ENCODE measurements at regions not wholly inside any gene's neighbourhood (a gene's known extent, or its start where the extent isn't known, plus 50 kb on each side); places are given as distances from the start of the nearest gene placed in this dataset.

DNA sequence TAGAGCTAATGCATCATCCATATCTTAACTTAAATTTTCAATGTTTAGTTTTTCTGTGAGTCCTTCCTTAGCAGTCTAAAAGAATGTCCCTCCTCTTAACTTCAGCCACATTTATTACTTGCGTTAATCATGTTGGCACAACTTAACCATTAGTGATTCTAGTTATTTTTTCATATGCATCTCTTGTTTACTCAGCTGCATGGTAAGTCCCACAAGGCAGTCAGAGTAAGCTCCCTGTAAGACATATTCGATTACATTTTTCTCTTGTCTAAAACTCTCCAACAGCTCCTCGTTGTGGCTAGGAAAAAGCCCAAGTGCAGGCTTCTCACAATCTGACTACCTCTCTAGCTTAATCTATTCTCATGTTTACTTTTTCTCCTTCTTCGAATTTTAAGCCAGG, 2045.3 kb upstream of the PIK3C3 start:
- DNase-seq (ENCODE audit: low read depth), result peak; percentile 36
- no peak for FAIRE-seq
- Histone ChIP-seq H3K36me3 (ENCODE audit: control insufficient read depth, insufficient read depth, low read length) (no peaks in the 10 kb centered on the region), H3K27me3 (ENCODE audit: control insufficient read depth, insufficient read depth, low read length) (no peaks in the 10 kb centered on the region), H3K4me3 (ENCODE audit: low read depth, low read length) (no peak overlapping the region)
- TF ChIP-seq, protein P1, sequence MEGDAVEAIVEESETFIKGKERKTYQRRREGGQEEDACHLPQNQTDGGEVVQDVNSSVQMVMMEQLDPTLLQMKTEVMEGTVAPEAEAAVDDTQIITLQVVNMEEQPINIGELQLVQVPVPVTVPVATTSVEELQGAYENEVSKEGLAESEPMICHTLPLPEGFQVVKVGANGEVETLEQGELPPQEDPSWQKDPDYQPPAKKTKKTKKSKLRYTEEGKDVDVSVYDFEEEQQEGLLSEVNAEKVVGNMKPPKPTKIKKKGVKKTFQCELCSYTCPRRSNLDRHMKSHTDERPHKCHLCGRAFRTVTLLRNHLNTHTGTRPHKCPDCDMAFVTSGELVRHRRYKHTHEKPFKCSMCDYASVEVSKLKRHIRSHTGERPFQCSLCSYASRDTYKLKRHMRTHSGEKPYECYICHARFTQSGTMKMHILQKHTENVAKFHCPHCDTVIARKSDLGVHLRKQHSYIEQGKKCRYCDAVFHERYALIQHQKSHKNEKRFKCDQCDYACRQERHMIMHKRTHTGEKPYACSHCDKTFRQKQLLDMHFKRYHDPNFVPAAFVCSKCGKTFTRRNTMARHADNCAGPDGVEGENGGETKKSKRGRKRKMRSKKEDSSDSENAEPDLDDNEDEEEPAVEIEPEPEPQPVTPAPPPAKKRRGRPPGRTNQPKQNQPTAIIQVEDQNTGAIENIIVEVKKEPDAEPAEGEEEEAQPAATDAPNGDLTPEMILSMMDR (IDR thresholded peaks at IDR 0.05; ENCODE audit: insufficient read depth, low read length, severe bottlenecking), result no peak

DNA sequence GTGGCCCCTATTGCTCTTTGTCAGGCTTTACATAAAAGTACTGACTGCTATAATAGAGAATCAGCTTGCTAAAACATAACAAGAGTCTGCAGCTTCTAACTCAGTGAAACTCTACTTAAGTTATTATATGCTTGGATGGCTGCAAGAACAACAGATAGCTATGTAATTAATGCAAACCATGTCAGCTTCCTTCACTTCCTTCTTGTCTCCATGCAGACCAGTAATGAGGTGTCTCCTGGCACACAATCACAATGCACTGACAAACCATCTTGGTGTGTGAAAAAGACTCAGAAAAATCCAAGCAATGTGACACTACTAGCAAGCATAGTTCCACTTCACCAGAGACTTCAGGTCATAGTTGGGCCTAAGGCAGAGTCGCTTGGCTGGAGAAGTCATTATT, 2068.9 kb upstream of the PIK3C3 start:
- no peaks in the 10 kb centered on the region for H3K27me3 ChIP-seq (ENCODE audit: control insufficient read depth, insufficient read depth, low read length)
- FAIRE-seq (no peak), DNase-seq (ENCODE audit: low read depth) (no peak)
- TF ChIP-seq, protein P1 (IDR thresholded peaks at IDR 0.05; ENCODE audit: insufficient read depth, low read length, severe bottlenecking), result no peak
- no peaks in the 10 kb centered on the region for H3K36me3 ChIP-seq (ENCODE audit: control insufficient read depth, insufficient read depth, low read length)
- H3K4me3 ChIP-seq (ENCODE audit: low read depth, low read length), result no peak overlapping the region

DNA sequence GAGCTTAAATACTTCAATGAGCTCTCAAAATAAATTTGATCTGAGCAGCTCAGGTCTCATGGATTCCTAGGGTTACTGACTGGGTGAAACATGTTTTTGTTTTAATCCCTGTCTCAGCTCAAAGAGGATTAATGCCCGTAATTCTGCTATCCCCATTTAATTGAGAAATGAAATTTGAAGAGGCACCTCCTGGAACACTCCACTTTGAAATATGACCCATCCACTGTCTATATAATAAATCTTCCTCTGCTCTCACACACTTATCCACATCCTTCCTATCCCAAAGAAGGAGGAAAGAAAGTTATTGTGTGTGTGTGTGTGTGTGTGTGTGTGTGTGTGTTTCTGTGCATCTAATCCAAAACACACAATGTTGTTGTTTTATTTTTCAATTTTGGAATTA, 2082.4 kb upstream of the PIK3C3 start:
- FAIRE-seq, result no peak
- TF ChIP-seq, protein P1 (IDR thresholded peaks at IDR 0.05; ENCODE audit: insufficient read depth, low read length, severe bottlenecking), result no peak
- Histone ChIP-seq H3K27me3 (ENCODE audit: control insufficient read depth, insufficient read depth, low read length) (no peaks in the 10 kb centered on the region), H3K36me3 (ENCODE audit: control insufficient read depth, insufficient read depth, low read length) (no peaks in the 10 kb centered on the region), H3K4me3 (ENCODE audit: low read depth, low read length) (no peak overlapping the region)
- no peak for DNase-seq (ENCODE audit: low read depth)

DNA sequence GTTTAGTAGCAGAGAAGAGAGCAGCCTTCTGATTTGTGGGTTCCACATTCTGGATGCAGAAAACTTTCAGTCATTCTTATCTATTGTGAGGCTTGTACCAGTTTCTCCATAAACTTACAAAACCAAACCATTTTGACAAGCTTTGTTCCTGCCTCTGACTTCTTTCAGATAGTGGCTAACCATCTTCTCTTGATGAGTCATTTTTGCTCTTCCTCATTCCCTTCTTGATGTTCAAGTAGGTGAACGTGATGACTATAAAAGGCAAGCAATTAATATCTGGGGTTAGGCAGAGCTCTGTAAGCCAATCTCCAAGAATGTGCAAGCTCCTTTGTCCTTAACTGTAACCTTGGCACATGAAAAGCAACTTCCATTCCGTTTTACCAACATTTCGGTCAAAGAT, 2083.1 kb upstream of the PIK3C3 start:
- FAIRE-seq, result no peak
- DNase-seq (ENCODE audit: low read depth), result peak; percentile 41
- TF ChIP-seq, protein P1 (IDR thresholded peaks at IDR 0.05; ENCODE audit: insufficient read depth, low read length, severe bottlenecking), result no peak
- H3K4me3 ChIP-seq (ENCODE audit: low read depth, low read length), result no peak overlapping the region
- H3K27me3 ChIP-seq (ENCODE audit: control insufficient read depth, insufficient read depth, low read length), result no peaks in the 10 kb centered on the region
- no peaks in the 10 kb centered on the region for H3K36me3 ChIP-seq (ENCODE audit: control insufficient read depth, insufficient read depth, low read length)

DNA sequence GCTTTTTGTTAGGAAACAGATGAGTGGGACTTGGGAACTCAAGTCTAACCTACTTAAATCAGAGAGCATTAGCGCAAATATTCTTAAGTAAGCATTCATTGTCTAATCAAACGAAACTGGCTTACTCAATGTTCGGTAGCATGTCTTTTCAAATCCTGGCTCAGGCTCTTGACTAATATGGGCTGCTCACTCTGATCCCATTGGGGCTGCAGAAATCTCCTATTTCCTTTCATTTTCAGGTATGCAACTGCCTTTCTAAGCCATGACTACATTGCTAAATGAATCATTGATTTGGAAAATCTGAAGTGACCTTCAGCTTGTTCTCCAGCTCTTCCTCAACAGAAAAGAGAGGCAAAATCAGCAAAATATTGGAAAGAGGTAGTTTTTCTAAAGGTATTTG, 2084.4 kb upstream of the PIK3C3 start:
- H3K27me3 ChIP-seq (ENCODE audit: control insufficient read depth, insufficient read depth, low read length), result no peaks in the 10 kb centered on the region
- no peak for FAIRE-seq
- no peaks in the 10 kb centered on the region for H3K36me3 ChIP-seq (ENCODE audit: control insufficient read depth, insufficient read depth, low read length)
- DNase-seq (ENCODE audit: low read depth), result peak; percentile 85
- no peak overlapping the region for H3K4me3 ChIP-seq (ENCODE audit: low read depth, low read length)
- TF ChIP-seq, protein P1 (IDR thresholded peaks at IDR 0.05; ENCODE audit: insufficient read depth, low read length, severe bottlenecking), result no peak

DNA sequence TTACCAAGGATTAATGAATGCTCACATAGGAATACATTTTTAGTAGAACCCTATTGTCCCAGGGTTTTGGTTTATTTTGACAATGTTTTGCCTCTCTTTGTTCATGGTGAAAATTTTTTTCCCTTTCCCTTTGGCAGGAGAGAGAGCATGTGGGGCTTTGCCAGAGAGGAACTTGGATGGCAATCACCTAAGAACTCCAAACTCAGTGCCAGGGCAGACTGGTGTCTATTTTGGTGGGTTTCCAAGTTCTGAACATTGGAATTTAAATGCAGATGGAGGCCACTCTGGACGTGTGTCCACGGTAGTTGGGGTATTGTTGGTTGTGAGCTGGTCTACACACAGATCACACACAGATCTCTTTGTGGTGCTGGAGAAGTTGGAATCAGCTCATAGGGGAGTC, 2091.1 kb upstream of the PIK3C3 start:
- Histone ChIP-seq H3K36me3 (ENCODE audit: control insufficient read depth, insufficient read depth, low read length) (no peaks in the 10 kb centered on the region), H3K27me3 (ENCODE audit: control insufficient read depth, insufficient read depth, low read length) (no peaks in the 10 kb centered on the region), H3K4me3 (ENCODE audit: low read depth, low read length) (no peak overlapping the region)
- TF ChIP-seq, protein P1 (IDR thresholded peaks at IDR 0.05; ENCODE audit: insufficient read depth, low read length, severe bottlenecking), result no peak
- FAIRE-seq (no peak), DNase-seq (ENCODE audit: low read depth) (no peak)

Data from bronchial epithelial cell (primary cell).